Left lung (tissue), 4 donors: ENCODE measurements at regions not wholly inside any gene's neighbourhood (a gene's known extent, or its start where the extent isn't known, plus 50 kb on each side); places are given as distances from the start of the nearest gene placed in this dataset.

Source experiments
- ATAC-seq: fragments of 200-7000 bp; cut with Tn5 transposase; one replicate; pipeline ENCODE4 v1.9.1; 2020; ENCODE audit warnings: moderate library complexity
- DNase-seq, 4 donors: peaks; one replicate each; pipeline ENCODE4 v3.0.0-alpha.2; 2013 to 2020
- H3K27ac ChIP-seq, 2 donors: fragments of 200-600 bp; sonication (generic) in 1 of 2; one replicate each; pipeline versions ENCODE4 v1.5.0 to v1.8.0; 2020 to 2021
- H3K27me3 ChIP-seq, 2 donors: fragments of 200-600 bp; sonication (generic) in 1 of 2; one replicate each; pipeline versions ENCODE4 v1.5.0 to v1.8.0; 2020 to 2021
- H3K36me3 ChIP-seq, 2 donors: fragments of 200-600 bp; sonication (generic) in 1 of 2; one replicate each; pipeline versions ENCODE4 v1.5.0 to v1.8.0; 2020 to 2021
- H3K4me1 ChIP-seq, 2 donors: fragments of 200-600 bp; one replicate each; pipeline ENCODE4 v1.8.0; 2021
- H3K4me3 ChIP-seq, 2 donors: fragments of 200-600 bp; sonication (generic) in 1 of 2; one replicate each; pipeline versions ENCODE4 v1.5.0 to v1.8.0; 2020 to 2021; ENCODE audit warnings: mild to moderate bottlenecking in 1 of 2
- H3K9me3 ChIP-seq, 2 donors: fragments of 200-600 bp; sonication (generic) in 1 of 2; one replicate each; pipeline versions ENCODE4 v1.5.0 to v1.8.0; 2020 to 2021
- CTCF ChIP-seq, 2 donors: fragments of 200-600 bp; sonication (generic) in 1 of 2; IDR thresholded peaks; one replicate each; pipeline versions ENCODE4 v1.5.0 to v1.8.0; 2021; ENCODE audit warnings: antibody characterized with exemption in 2 of 2
- intact Hi-C, 2 donors: fragments of 100-400 bp; cut with DNase I; formaldehyde crosslinking; loops; one replicate each; pipeline versions ENCODE4 v1.11.2 to v1.14.2; 2022
- donor health status: DM: no; HTN: yes; CAD: no.
- donor health status: DM: no; HTN: no; CAD: no.

- no peak for ATAC-seq
- intact Hi-C loops = no loop called here
- no peak for DNase-seq
- no peak for TF ChIP-seq CTCF (IDR thresholded peaks at IDR 0.05)
- Histone ChIP-seq H3K9me3 (peaks cover 0 to 3% of the 10 kb centered on the region in 2 donors), H3K4me3 (no peak overlapping the region), H3K27me3 (no peaks in the 10 kb centered on the region), H3K4me1 (no peaks in the 10 kb centered on the region), H3K27ac (no peak overlapping the region), H3K36me3 (no peaks in the 10 kb centered on the region)
Measured at GRCh38 chr6:22412994-22413393, 116.2 kb upstream of the PRL start.

- intact Hi-C loops = no loop called here
- Histone ChIP-seq H3K9me3 (peaks cover 0 to 11% of the 10 kb centered on the region in 2 donors), H3K4me1 (no peaks in the 10 kb centered on the region), H3K36me3 (no peaks in the 10 kb centered on the region), H3K4me3 (no peak overlapping the region), H3K27me3 (no peaks in the 10 kb centered on the region), H3K27ac (peak overlapping the region in 1 of 2 donors; percentile 11)
- no peak for TF ChIP-seq CTCF (IDR thresholded peaks at IDR 0.05)
- DNase-seq (no peak), ATAC-seq (no peak)
Measured at GRCh38 chr6:22413681-22414311, 117.0 kb upstream of the PRL start.

- intact Hi-C loops = no loop called here
- H3K27ac ChIP-seq = no peak overlapping the region
Measured at GRCh38 chr6:22418714-22419113, 121.9 kb upstream of the PRL start.

GRCh38 chr6:22421198-22421597 is 124.4 kb upstream of the PRL start:
- Histone ChIP-seq H3K4me3 (no peak overlapping the region), H3K27ac (no peak overlapping the region), H3K27me3 (no peaks in the 10 kb centered on the region), H3K9me3 (peaks cover 0 to 30% of the 10 kb centered on the region in 2 donors), H3K36me3 (no peaks in the 10 kb centered on the region), H3K4me1 (no peaks in the 10 kb centered on the region)
- TF ChIP-seq CTCF (IDR thresholded peaks at IDR 0.05) = no peak
- ATAC-seq = no peak
- intact Hi-C loops = no loop called here
- no peak for DNase-seq

More at GRCh38 chr6:22418714-22419113, 121.9 kb upstream of the PRL start:
- TF ChIP-seq CTCF (IDR thresholded peaks at IDR 0.05) = no peak
- DNase-seq = no peak
- Histone ChIP-seq H3K9me3 (peaks cover 0 to 30% of the 10 kb centered on the region in 2 donors), H3K4me3 (no peak overlapping the region), H3K36me3 (no peaks in the 10 kb centered on the region), H3K4me1 (no peaks in the 10 kb centered on the region), H3K27me3 (no peaks in the 10 kb centered on the region)
- no peak for ATAC-seq

- no peak for TF ChIP-seq CTCF (IDR thresholded peaks at IDR 0.05)
- intact Hi-C loops = no loop called here
Measured at GRCh38 chr6:22424196-22424595, 127.4 kb upstream of the PRL start.

More at GRCh38 chr6:22424196-22424595, 127.4 kb upstream of the PRL start:
- Histone ChIP-seq H3K27ac (no peak overlapping the region), H3K4me3 (no peak overlapping the region), H3K9me3 (peaks cover 0 to 15% of the 10 kb centered on the region in 2 donors), H3K36me3 (no peaks in the 10 kb centered on the region), H3K27me3 (no peaks in the 10 kb centered on the region), H3K4me1 (no peaks in the 10 kb centered on the region)
- ATAC-seq (no peak), DNase-seq (no peak)
